Sigmoid colon (tissue), 4 donors: ENCODE measurements at regions not wholly inside any gene's neighbourhood (a gene's known extent, or its start where the extent isn't known, plus 50 kb on each side); places are given as distances from the start of the nearest gene placed in this dataset.

ENCODE experiments used
- EP300 ChIP-seq, 4 donors: sonication (generic); formaldehyde crosslinking; IDR thresholded peaks; one replicate each; pipeline ENCODE4 v1.6.1; 2017; ENCODE audit warnings: antibody characterized with exemption in 4 of 4
- POLR2A ChIP-seq, 2 donors: fragments of 450-650 bp; IDR thresholded peaks; one replicate each; pipeline ENCODE4 v1.6.1; 2016; ENCODE audit warnings: antibody characterized with exemption in 2 of 2, mild to moderate bottlenecking in 2 of 2, moderate library complexity in 2 of 2
- POLR2AphosphoS5 ChIP-seq, 4 donors: sonication (generic); formaldehyde crosslinking; IDR thresholded peaks; one replicate each; pipeline ENCODE4 v1.6.1; 2017; ENCODE audit warnings: antibody characterized with exemption in 4 of 4
- TF ChIP-seq, protein P1 (sequence below), 4 experiments: fragments of 450-650 bp in 3 of 4; fragments of 200-600 bp in 1 of 4; IDR thresholded peaks; one replicate each; pipeline ENCODE4 v1.5.1; 2016 to 2019; ENCODE audit warnings: antibody characterized with exemption in 4 of 4, mild to moderate bottlenecking in 3 of 4, moderate library complexity in 2 of 4

DNA sequence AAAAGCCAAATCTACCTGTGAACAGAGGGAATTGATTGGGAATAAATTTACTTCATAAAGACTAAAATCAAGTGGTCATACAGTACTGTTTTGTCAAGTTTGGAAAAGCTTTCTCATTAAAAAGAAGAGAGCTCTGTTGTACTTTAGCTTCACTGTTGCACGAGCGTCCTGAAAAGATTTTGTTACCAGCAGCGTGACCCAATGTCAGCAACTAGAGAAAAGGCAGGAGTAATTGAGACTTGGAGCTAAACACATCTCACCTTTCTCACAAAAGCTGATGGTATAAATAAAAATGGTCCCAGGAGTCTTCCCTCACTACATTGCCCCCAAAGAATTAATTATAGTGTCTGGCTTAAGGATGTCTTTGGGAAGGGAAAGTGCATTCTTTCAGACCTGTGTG lies 613.7 kb downstream of the OLFM4 start:
- TF ChIP-seq, protein P1, sequence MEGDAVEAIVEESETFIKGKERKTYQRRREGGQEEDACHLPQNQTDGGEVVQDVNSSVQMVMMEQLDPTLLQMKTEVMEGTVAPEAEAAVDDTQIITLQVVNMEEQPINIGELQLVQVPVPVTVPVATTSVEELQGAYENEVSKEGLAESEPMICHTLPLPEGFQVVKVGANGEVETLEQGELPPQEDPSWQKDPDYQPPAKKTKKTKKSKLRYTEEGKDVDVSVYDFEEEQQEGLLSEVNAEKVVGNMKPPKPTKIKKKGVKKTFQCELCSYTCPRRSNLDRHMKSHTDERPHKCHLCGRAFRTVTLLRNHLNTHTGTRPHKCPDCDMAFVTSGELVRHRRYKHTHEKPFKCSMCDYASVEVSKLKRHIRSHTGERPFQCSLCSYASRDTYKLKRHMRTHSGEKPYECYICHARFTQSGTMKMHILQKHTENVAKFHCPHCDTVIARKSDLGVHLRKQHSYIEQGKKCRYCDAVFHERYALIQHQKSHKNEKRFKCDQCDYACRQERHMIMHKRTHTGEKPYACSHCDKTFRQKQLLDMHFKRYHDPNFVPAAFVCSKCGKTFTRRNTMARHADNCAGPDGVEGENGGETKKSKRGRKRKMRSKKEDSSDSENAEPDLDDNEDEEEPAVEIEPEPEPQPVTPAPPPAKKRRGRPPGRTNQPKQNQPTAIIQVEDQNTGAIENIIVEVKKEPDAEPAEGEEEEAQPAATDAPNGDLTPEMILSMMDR (IDR thresholded peaks at IDR 0.05) = no peak
- TF ChIP-seq EP300 (IDR thresholded peaks at IDR 0.05) (no peak), POLR2AphosphoS5 (IDR thresholded peaks at IDR 0.05) (no peak), POLR2A (IDR thresholded peaks at IDR 0.05) (no peak)
